ENCODE measurements at regions not wholly inside any gene's neighbourhood (a gene's known extent, or its start where the extent isn't known, plus 50 kb on each side); places are given as distances from the start of the nearest gene placed in this dataset.

DNA sequence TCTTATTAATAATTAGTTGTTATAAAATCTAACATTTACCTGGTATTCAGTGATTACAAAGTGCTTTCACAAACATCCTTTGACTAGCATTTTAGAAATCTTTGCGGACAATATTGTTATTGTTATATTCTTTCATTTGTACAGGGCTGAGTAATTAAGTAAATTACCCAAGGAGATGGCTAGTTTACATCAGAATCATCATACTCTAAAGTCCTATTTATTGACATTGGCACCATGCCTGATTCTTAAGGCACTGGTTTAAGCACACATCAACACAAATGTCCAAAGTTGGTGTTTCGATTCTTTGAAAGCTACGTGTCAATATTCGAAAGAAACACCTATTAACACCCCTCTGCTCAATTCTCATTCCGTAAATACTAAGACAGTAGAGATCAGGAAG is 424.6 kb upstream of the CHRM3 start:
- no peak overlapping the region for H3K4me3 ChIP-seq (ENCODE audit: low read depth, low read length)
- no peak for TF ChIP-seq CTCF (conservative IDR thresholded peaks at IDR 0.05; ENCODE audit: low read depth, low read length)
- DNase-seq (ENCODE audit: low read depth) = no peak

- H3K4me3 ChIP-seq (ENCODE audit: low read depth, low read length) = no peak overlapping the region
- no peak for TF ChIP-seq CTCF (conservative IDR thresholded peaks at IDR 0.05; ENCODE audit: low read depth, low read length)
- no peak for DNase-seq (ENCODE audit: low read depth)
These were observed 426.3 kb upstream of the CHRM3 start for GRCh38 chr1:238960071-238960470.

- no peak overlapping the region for H3K4me3 ChIP-seq (ENCODE audit: low read depth, low read length)
- no peak for TF ChIP-seq CTCF (conservative IDR thresholded peaks at IDR 0.05; ENCODE audit: low read depth, low read length)
- no peak for DNase-seq (ENCODE audit: low read depth)
These were observed 430.4 kb upstream of the CHRM3 start for GRCh38 chr1:238955934-238956333.

DNA sequence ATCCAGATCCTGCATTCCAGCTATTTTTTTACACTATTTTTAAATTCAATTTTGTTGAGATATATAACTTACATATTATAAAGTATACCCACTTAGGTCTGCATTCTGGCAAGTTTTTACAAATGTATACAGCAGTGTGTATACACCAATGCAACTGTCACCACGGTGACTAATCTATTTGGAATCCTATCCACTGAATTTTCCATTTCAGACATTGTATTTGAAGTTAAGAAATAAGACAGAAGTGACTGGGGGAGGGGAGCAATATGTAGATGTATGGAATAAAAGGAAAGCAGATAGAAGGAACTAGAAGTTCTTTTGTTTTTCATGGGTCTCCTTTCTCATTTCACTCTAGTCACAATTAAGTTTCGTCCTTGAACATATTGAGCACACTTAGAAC is 431.5 kb upstream of the CHRM3 start:
- H3K4me3 ChIP-seq (ENCODE audit: low read depth, low read length) = no peak overlapping the region
- no peak for TF ChIP-seq CTCF (conservative IDR thresholded peaks at IDR 0.05; ENCODE audit: low read depth, low read length)
- DNase-seq (ENCODE audit: low read depth) = no peak

- no peak for DNase-seq (ENCODE audit: low read depth)
- no peak overlapping the region for H3K4me3 ChIP-seq (ENCODE audit: low read depth, low read length)
These were observed 432.8 kb upstream of the CHRM3 start for GRCh38 chr1:238953448-238954010.

DNA sequence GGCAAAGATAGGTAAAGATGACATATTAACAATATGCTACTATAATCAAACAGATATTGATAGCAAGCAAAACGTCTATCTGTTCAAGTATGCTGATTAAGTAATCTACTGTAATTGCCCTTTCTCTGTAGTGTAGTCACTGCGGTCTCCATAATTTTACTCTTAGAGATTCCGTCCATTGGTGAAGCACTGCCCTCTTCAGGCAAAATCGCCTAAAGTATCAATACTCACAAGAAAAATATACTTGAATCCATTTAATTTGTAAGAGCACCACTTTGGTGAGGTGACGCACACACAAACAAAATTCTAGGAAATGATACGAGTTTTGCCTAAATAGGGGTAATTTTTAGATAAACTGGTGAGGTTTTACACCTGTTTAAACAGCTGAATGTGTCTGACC is 434.6 kb upstream of the CHRM3 start:
- DNase-seq (ENCODE audit: low read depth) = peak; percentile 47
- H3K4me3 ChIP-seq (ENCODE audit: low read depth, low read length) = no peak overlapping the region
- peak; percentile 78 for TF ChIP-seq CTCF (conservative IDR thresholded peaks at IDR 0.05; ENCODE audit: low read depth, low read length)

More at GRCh38 chr1:238953448-238954010, 432.8 kb upstream of the CHRM3 start:
- TF ChIP-seq CTCF (conservative IDR thresholded peaks at IDR 0.05; ENCODE audit: low read depth, low read length) = peak; percentile 44

DNA sequence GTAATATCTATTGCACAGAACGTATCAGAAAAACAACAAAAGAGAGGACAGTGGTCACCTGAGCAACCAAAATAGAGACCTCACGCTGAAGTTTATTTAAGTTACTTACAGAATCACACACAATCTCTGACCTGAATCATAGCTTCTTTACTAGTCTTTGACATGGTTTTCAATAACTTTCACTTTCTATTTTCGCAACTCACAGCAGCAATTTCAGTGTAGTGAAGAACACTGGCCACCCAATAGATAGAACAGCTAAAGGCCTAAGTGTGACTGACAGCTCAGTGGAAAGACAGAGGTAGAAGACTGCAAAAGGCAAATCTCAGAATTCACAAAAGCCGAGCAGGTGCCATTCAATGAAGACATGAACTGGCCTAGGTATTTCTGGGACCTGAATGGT is 435.6 kb upstream of the CHRM3 start:
- no peak for TF ChIP-seq CTCF (conservative IDR thresholded peaks at IDR 0.05; ENCODE audit: low read depth, low read length)
- DNase-seq (ENCODE audit: low read depth) = no peak
- H3K4me3 ChIP-seq (ENCODE audit: low read depth, low read length) = no peak overlapping the region

Data from epithelial cell of proximal tubule (primary cell).